Kidney (tissue), 13 donors: ENCODE measurements at regions not wholly inside any gene's neighbourhood (a gene's known extent, or its start where the extent isn't known, plus 50 kb on each side); places are given as distances from the start of the nearest gene placed in this dataset.
A peak's percentile ranks its signal among the peaks of the same experiment; 100 is the strongest.

Experiments
- DNase-seq, 5 donors: peaks; one replicate each; pipeline ENCODE4 v3.0.0-alpha.2; 2013 to 2020
- FAIRE-seq: peaks from 2 replicates; lab custom pipeline; 2012; peaks lifted over from hg19 to GRCh38; lab: Jason Lieb, UNC
- H3K27ac ChIP-seq, 2 donors: one replicate each; pipeline ENCODE4 v1.7.0; 2013; ENCODE audit warnings: low read depth in 2 of 2, low read length in 2 of 2, inconsistent platforms in 1 of 2
- H3K27me3 ChIP-seq: one replicate; pipeline ENCODE4 v1.7.1; 2013; ENCODE audit warnings: low read length, inconsistent platforms; ENCODE audit not compliant: control insufficient read depth, insufficient read depth
- H3K36me3 ChIP-seq, 3 donors: one replicate each; pipeline versions ENCODE4 v1.7.0 to v1.7.1; 2013; ENCODE audit warnings: low read length in 3 of 3, control low read depth in 1 of 3, inconsistent platforms in 1 of 3; ENCODE audit not compliant: insufficient read depth in 3 of 3, control insufficient read depth in 2 of 3
- H3K4me1 ChIP-seq, 3 donors: one replicate each; pipeline versions ENCODE4 v1.7.0 to v1.7.1; 2013; ENCODE audit warnings: low read length in 3 of 3, inconsistent platforms in 1 of 3, low read depth in 1 of 3; ENCODE audit not compliant: control insufficient read depth in 2 of 3, insufficient read depth in 2 of 3
- H3K4me3 ChIP-seq, 3 donors: one replicate each; pipeline versions ENCODE4 v1.7.0 to v1.8.1; 2013; ENCODE audit warnings: low read length in 3 of 3, control low read depth in 1 of 3, inconsistent platforms in 1 of 3
- H3K9ac ChIP-seq, 3 donors: one replicate each; pipeline versions ENCODE4 v1.7.0 to v1.7.1; 2013; ENCODE audit warnings: low read length in 3 of 3, control low read depth in 1 of 3, inconsistent platforms in 1 of 3
- H3K9me3 ChIP-seq, 3 donors: one replicate each; pipeline versions ENCODE4 v1.7.0 to v1.7.1; 2013; ENCODE audit warnings: low read length in 3 of 3, control low read depth in 1 of 3, inconsistent platforms in 1 of 3; ENCODE audit not compliant: control insufficient read depth in 2 of 3, insufficient read depth in 1 of 3
- CTCF ChIP-seq: IDR thresholded peaks from 3 replicates; pipeline ENCODE4 v1.5.1; 2012; ENCODE audit warnings: mild to moderate bottlenecking, moderate library complexity, borderline replicate concordance; ENCODE audit not compliant: insufficient read depth; ENCODE audit errors: extremely low read depth
- intact Hi-C: fragments of 100-400 bp; cut with DNase I; formaldehyde crosslinking; loops from one replicate; pipeline ENCODE4 v1.11.1; 2022
- donor health status: control.
- donor health status: control.
- donor health status: control.
- donor health status: control.
- donor health status: control.
- donor health status: DM: yes; HTN: yes; CAD: no.
- donor health status: Normal renal cell carcinoma (clear cell type).

GRCh38 chr6:14505401-14505800 lies 387.8 kb downstream of the CD83 start:
- no peaks in the 10 kb centered on the region for H3K9me3 ChIP-seq
- intact Hi-C loops: no loop called here
- DNase-seq (peak in 3 of 5 donors; percentile 24 to 49 (median 29)), FAIRE-seq (no peak)
- H3K4me3 ChIP-seq: no peak overlapping the region
- TF ChIP-seq CTCF: no peak
- H3K9ac ChIP-seq: no peak overlapping the region
- H3K4me1 ChIP-seq: peaks cover 0 to 5% (median 0%) of the 10 kb centered on the region in 3 donors
- H3K27ac ChIP-seq: peak overlapping the region in 1 of 2 donors; percentile 20
- no peaks in the 10 kb centered on the region for H3K36me3 ChIP-seq
- no peaks in the 10 kb centered on the region for H3K27me3 ChIP-seq

GRCh38 chr6:14506656-14507246 lies 389.2 kb downstream of the CD83 start:
- no peak overlapping the region for H3K9ac ChIP-seq
- H3K4me1 ChIP-seq: peaks cover 0 to 5% (median 0%) of the 10 kb centered on the region in 3 donors
- TF ChIP-seq CTCF: no peak
- DNase-seq: no peak
- no peak overlapping the region for H3K27ac ChIP-seq
- intact Hi-C loops: no loop called here
- H3K9me3 ChIP-seq: no peaks in the 10 kb centered on the region
- H3K4me3 ChIP-seq: no peak overlapping the region
- no peak for FAIRE-seq
- H3K36me3 ChIP-seq: no peaks in the 10 kb centered on the region
- no peaks in the 10 kb centered on the region for H3K27me3 ChIP-seq

- no peak overlapping the region for H3K4me3 ChIP-seq
- no peak overlapping the region for H3K9ac ChIP-seq
- DNase-seq (no peak), FAIRE-seq (no peak)
- no peaks in the 10 kb centered on the region for H3K27me3 ChIP-seq
- H3K9me3 ChIP-seq: no peaks in the 10 kb centered on the region
- no peaks in the 10 kb centered on the region for H3K36me3 ChIP-seq
- intact Hi-C loops: no loop called here
- TF ChIP-seq CTCF: no peak
- no peak overlapping the region for H3K27ac ChIP-seq
- peaks cover 0 to 5% (median 0%) of the 10 kb centered on the region in 3 donors for H3K4me1 ChIP-seq
Measured at GRCh38 chr6:14509120-14509519, 391.5 kb downstream of the CD83 start.

DNA sequence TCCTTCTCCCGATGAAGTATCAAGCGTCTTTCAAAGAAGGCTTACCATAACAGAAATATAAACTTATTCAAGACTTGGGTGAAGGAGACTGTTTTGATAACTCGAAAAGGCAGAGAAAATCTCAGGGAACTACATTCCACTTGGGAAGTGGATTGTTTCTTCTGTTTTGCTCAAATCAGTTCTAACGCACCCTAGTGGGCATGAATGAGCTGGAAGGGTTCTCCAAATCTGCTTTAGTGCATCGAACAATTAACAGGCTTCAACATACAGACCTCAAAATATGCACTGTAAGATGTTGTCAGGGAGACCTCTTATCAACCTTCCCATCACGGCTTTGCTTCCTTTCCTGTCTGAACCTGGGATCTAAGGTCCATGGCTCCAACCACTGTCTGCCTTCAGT lies 392.5 kb downstream of the CD83 start:
- DNase-seq: no peak
- Histone ChIP-seq H3K27ac (no peak overlapping the region), H3K9ac (no peak overlapping the region), H3K27me3 (no peaks in the 10 kb centered on the region), H3K36me3 (no peaks in the 10 kb centered on the region), H3K4me1 (peaks cover 0 to 1% (median 0%) of the 10 kb centered on the region in 3 donors), H3K9me3 (no peaks in the 10 kb centered on the region), H3K4me3 (no peak overlapping the region)
- intact Hi-C loops: no loop called here
- no peak for FAIRE-seq
- peak; percentile 16 for TF ChIP-seq CTCF
